H9 (cell line): ENCODE measurements at regions not wholly inside any gene's neighbourhood (a gene's known extent, or its start where the extent isn't known, plus 50 kb on each side); places are given as distances from the start of the nearest gene placed in this dataset.

ENCODE experiments used
- DNase-seq: peaks from one replicate; pipeline ENCODE4 v3.0.0-alpha.2; 2017
- H2AFZ ChIP-seq: one replicate; pipeline ENCODE4 v1.6.1; 2013; ENCODE audit warnings: mild to moderate bottlenecking, low read length, control low read depth, moderate library complexity
- H2AK5ac ChIP-seq: 2 replicates; pipeline ENCODE4 v1.6.1; 2013; ENCODE audit warnings: low read length, control low read depth, mixed read lengths; ENCODE audit not compliant: insufficient read length
- H2BK120ac ChIP-seq: one replicate; pipeline ENCODE4 v1.6.1; 2013; ENCODE audit warnings: low read depth, mild to moderate bottlenecking, low read length, control low read depth, inconsistent platforms; ENCODE audit not compliant: poor library complexity, severe bottlenecking
- H2BK12ac ChIP-seq: 2 replicates; pipeline ENCODE4 v1.6.1; 2013; ENCODE audit warnings: low read length, control low read depth, mixed read lengths, low read depth; ENCODE audit not compliant: insufficient read length
- H2BK15ac ChIP-seq: 2 replicates; pipeline ENCODE4 v1.6.1; 2013; ENCODE audit warnings: low read depth, low read length, control low read depth
- H2BK20ac ChIP-seq: one replicate; pipeline ENCODE4 v1.6.1; 2013; ENCODE audit warnings: low read depth, mild to moderate bottlenecking, low read length, control low read depth, inconsistent platforms; ENCODE audit not compliant: poor library complexity, severe bottlenecking
- H2BK5ac ChIP-seq: 2 replicates; pipeline ENCODE4 v1.6.1; 2013; ENCODE audit warnings: low read length, control low read depth, mixed read lengths; ENCODE audit not compliant: insufficient read length
- H3K14ac ChIP-seq: 2 replicates; pipeline ENCODE4 v1.6.1; 2013; ENCODE audit warnings: low read length, control low read depth; ENCODE audit not compliant: insufficient read depth
- H3K18ac ChIP-seq: 2 replicates; pipeline ENCODE4 v1.6.1; 2013; ENCODE audit warnings: low read depth, mild to moderate bottlenecking, mixed read lengths, low read length, control low read depth; ENCODE audit not compliant: insufficient read length
- H3K23ac ChIP-seq: 2 replicates; pipeline ENCODE4 v1.6.1; 2013; ENCODE audit warnings: low read length, control low read depth, mixed read lengths, low read depth; ENCODE audit not compliant: insufficient read length
- H3K23me2 ChIP-seq: 2 replicates; pipeline ENCODE4 v1.6.1; 2013; ENCODE audit warnings: low read depth, mild to moderate bottlenecking, mixed read lengths, low read length, control low read depth; ENCODE audit not compliant: insufficient read length, poor library complexity, severe bottlenecking
- H3K27ac ChIP-seq: 2 replicates; pipeline ENCODE4 v1.5.1; 2013; ENCODE audit warnings: low read length, control low read depth, mixed read lengths, low read depth; ENCODE audit not compliant: insufficient read length
- H3K27me3 ChIP-seq: 2 replicates; pipeline ENCODE4 v1.6.1; 2013; ENCODE audit warnings: low read length, control low read depth, inconsistent platforms; ENCODE audit not compliant: insufficient read depth
- H3K4ac ChIP-seq: 2 replicates; pipeline ENCODE4 v1.6.1; 2013; ENCODE audit warnings: low read depth, mild to moderate bottlenecking, control low read depth, inconsistent platforms, low read length, moderate library complexity
- H3K4me1 ChIP-seq: 2 replicates; pipeline ENCODE4 v1.6.1; 2013; ENCODE audit warnings: low read length, control low read depth, inconsistent platforms; ENCODE audit not compliant: insufficient read depth
- H3K4me2 ChIP-seq: 2 replicates; pipeline ENCODE4 v1.6.1; 2013; ENCODE audit warnings: low read length, control low read depth, mixed read lengths; ENCODE audit not compliant: insufficient read length, insufficient read depth
- H3K56ac ChIP-seq: 2 replicates; pipeline ENCODE4 v1.6.1; 2013; ENCODE audit warnings: low read depth, mild to moderate bottlenecking, mixed read lengths, low read length, control low read depth; ENCODE audit not compliant: insufficient read length
- H3K79me1 ChIP-seq: 2 replicates; pipeline ENCODE4 v1.6.1; 2013; ENCODE audit warnings: low read depth, mild to moderate bottlenecking, moderate library complexity, low read length, control low read depth, inconsistent platforms; ENCODE audit not compliant: insufficient read depth, poor library complexity, severe bottlenecking
- H3K79me2 ChIP-seq: 2 replicates; pipeline ENCODE4 v1.6.1; 2013; ENCODE audit warnings: low read length, control low read depth, inconsistent platforms; ENCODE audit not compliant: insufficient read depth
- H3K9ac ChIP-seq: 2 replicates; pipeline ENCODE4 v1.6.1; 2013; ENCODE audit warnings: low read length, control low read depth, mixed read lengths; ENCODE audit not compliant: insufficient read length; ENCODE audit errors: extremely low read depth
- H3K9me3 ChIP-seq: one replicate; pipeline ENCODE4 v1.6.1; 2013; ENCODE audit warnings: low read depth, low read length, inconsistent platforms; ENCODE audit not compliant: control insufficient read depth
- H3T11ph ChIP-seq: one replicate; pipeline ENCODE4 v1.6.1; 2013; ENCODE audit warnings: mild to moderate bottlenecking, low read length, control low read depth, inconsistent platforms
- H4K20me1 ChIP-seq: one replicate; pipeline ENCODE4 v1.6.1; 2013; ENCODE audit not compliant: control insufficient read depth, insufficient read length, insufficient read depth
- H4K5ac ChIP-seq: 2 replicates; pipeline ENCODE4 v1.6.1; 2013; ENCODE audit warnings: low read depth, mild to moderate bottlenecking, mixed read lengths, low read length, control low read depth; ENCODE audit not compliant: insufficient read length
- H4K8ac ChIP-seq: replicated peaks from 2 replicates; pipeline ENCODE4 v1.6.1; 2013; ENCODE audit warnings: low read length, control low read depth, mixed read lengths, low read depth; ENCODE audit not compliant: insufficient read length
- H4K91ac ChIP-seq: 2 replicates; pipeline ENCODE4 v1.6.1; 2013; ENCODE audit warnings: low read depth, mild to moderate bottlenecking, moderate library complexity, mixed read lengths, low read length, control low read depth; ENCODE audit not compliant: insufficient read length
- H3K27ac Mint-ChIP-seq, 3 experiments: 2 replicates in 2 of 3; 3 replicates in 1 of 3; pipeline ENCODE4 v1.8.0; 2020 to 2021; ENCODE audit warnings: mixed read lengths in 3 of 3, mild to moderate bottlenecking in 1 of 3, moderate library complexity in 1 of 3
- H3K27me3 Mint-ChIP-seq: 2 replicates; pipeline ENCODE4 v1.8.0; 2021; ENCODE audit warnings: low read depth, mild to moderate bottlenecking, moderate library complexity, mixed read lengths
- H3K36me3 Mint-ChIP-seq, 3 experiments: 2 replicates in 2 of 3; 3 replicates in 1 of 3; pipeline ENCODE4 v1.8.0; 2020 to 2021; ENCODE audit warnings: low read depth in 3 of 3, mixed read lengths in 3 of 3; ENCODE audit not compliant: insufficient read depth in 1 of 3
- H3K4me1 Mint-ChIP-seq, 2 experiments: 2 replicates each; pipeline ENCODE4 v1.8.0; 2020; ENCODE audit warnings: mixed read lengths in 2 of 2
- H3K4me3 Mint-ChIP-seq, 2 experiments: 2 replicates in 1 of 2; 3 replicates in 1 of 2; pipeline ENCODE4 v1.8.0; 2020 to 2021; ENCODE audit warnings: mild to moderate bottlenecking in 2 of 2, mixed read lengths in 2 of 2, moderate library complexity in 1 of 2
- H3K9me3 Mint-ChIP-seq, 2 experiments: 2 replicates in 1 of 2; 3 replicates in 1 of 2; pipeline ENCODE4 v1.8.0; 2020; ENCODE audit warnings: mild to moderate bottlenecking in 2 of 2, mixed read lengths in 2 of 2, moderate library complexity in 1 of 2
- WGBS: extraction: QIAGEN DNeasy Blood & Tissue Kit; methylation state at CpG from one replicate; pipeline ENCODE4 v1.1.7; 2013; ENCODE audit warnings: missing lambda C conversion rate, low lambda C conversion rate, mixed read lengths; ENCODE audit not compliant: insufficient read length; ENCODE audit errors: extremely low coverage; 5-methylcytosine and 5-hydroxymethylcytosine counted together
- TF ChIP-seq, protein P1 (sequence below): fragments of 200-600 bp; sonication (generic); conservative IDR thresholded peaks from 3 replicates; pipeline ENCODE4 v1.8.0; 2021; ENCODE audit warnings: antibody characterized with exemption, mild to moderate bottlenecking

DNA sequence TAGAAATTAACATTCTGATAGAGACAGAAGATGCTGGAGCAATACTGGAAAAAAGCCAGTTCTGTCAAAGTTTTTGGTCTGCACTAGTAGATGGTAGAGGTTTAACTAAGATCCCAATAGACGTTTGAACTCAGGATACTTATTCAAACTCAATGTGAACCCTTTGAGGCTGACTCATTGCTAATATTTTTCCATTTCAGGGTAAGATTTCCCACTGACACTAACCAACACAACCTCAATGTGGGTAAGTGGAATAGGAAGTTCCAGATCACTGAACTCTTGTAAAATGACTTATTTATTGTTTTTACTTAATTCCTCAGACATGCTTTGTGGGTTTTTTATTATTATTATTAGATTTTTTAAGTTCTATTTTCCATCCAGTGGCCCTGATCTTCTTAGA lies 1024.8 kb downstream of the EPHA3 start:
- H3T11ph ChIP-seq: no peak overlapping the region
- TF ChIP-seq, protein P1, sequence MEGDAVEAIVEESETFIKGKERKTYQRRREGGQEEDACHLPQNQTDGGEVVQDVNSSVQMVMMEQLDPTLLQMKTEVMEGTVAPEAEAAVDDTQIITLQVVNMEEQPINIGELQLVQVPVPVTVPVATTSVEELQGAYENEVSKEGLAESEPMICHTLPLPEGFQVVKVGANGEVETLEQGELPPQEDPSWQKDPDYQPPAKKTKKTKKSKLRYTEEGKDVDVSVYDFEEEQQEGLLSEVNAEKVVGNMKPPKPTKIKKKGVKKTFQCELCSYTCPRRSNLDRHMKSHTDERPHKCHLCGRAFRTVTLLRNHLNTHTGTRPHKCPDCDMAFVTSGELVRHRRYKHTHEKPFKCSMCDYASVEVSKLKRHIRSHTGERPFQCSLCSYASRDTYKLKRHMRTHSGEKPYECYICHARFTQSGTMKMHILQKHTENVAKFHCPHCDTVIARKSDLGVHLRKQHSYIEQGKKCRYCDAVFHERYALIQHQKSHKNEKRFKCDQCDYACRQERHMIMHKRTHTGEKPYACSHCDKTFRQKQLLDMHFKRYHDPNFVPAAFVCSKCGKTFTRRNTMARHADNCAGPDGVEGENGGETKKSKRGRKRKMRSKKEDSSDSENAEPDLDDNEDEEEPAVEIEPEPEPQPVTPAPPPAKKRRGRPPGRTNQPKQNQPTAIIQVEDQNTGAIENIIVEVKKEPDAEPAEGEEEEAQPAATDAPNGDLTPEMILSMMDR: no peak
- H3K4me1 ChIP-seq: no peaks in the 10 kb centered on the region
- no peak overlapping the region for H2BK5ac ChIP-seq
- H4K8ac ChIP-seq: no peak overlapping the region
- no peaks in the 10 kb centered on the region for H3K27me3 ChIP-seq
- H3K79me2 ChIP-seq: no peaks in the 10 kb centered on the region
- no peak overlapping the region for H3K9ac ChIP-seq
- H3K27ac ChIP-seq: no peak overlapping the region
- no peak overlapping the region for H3K56ac ChIP-seq
- no peak overlapping the region for H3K4me2 ChIP-seq
- H2AK5ac ChIP-seq: no peak overlapping the region
- no peak overlapping the region for H2BK20ac ChIP-seq
- DNase-seq: no peak
- no peak overlapping the region for H3K4ac ChIP-seq
- H3K79me1 ChIP-seq: no peaks in the 10 kb centered on the region
- peaks cover 0 to 2% (median 0%) of the 10 kb centered on the region in 3 experiments; a peak in 2 of 7 replicates for H3K36me3 Mint-ChIP-seq
- H4K20me1 ChIP-seq: no peaks in the 10 kb centered on the region
- H3K23me2 ChIP-seq: no peaks in the 10 kb centered on the region
- H3K23ac ChIP-seq: no peak overlapping the region
- H4K91ac ChIP-seq: no peak overlapping the region
- H3K9me3 ChIP-seq: no peaks in the 10 kb centered on the region
- H3K18ac ChIP-seq: no peak overlapping the region
- H4K5ac ChIP-seq: no peak overlapping the region
- H2AFZ ChIP-seq: no peak overlapping the region
- no peaks in the 10 kb centered on the region for H3K27me3 Mint-ChIP-seq
- no peak overlapping the region for H2BK12ac ChIP-seq
- no peak overlapping the region for H2BK15ac ChIP-seq
- peaks cover 2 to 3% of the 10 kb centered on the region in 2 experiments; a peak in 4 of 5 replicates for H3K9me3 Mint-ChIP-seq
- H3K27ac Mint-ChIP-seq: no peak overlapping the region
- WGBS: no CpG with 5 or more reads among the region's 1 CpG
- H3K4me1 Mint-ChIP-seq: no peaks in the 10 kb centered on the region
- no peak overlapping the region for H3K4me3 Mint-ChIP-seq
- no peak overlapping the region for H3K14ac ChIP-seq
- H2BK120ac ChIP-seq: no peak overlapping the region
